ACC112 (cell line): ENCODE measurements at regions not wholly inside any gene's neighbourhood (a gene's known extent, or its start where the extent isn't known, plus 50 kb on each side); places are given as distances from the start of the nearest gene placed in this dataset.

Source experiments
- H2AFZ ChIP-seq: fragments of 200-600 bp; sonication (generic); one replicate; pipeline ENCODE4 v1.6.0; 2017; ENCODE audit warnings: antibody characterized with exemption, low read length; ENCODE audit not compliant: unreplicated experiment
- H3K27ac ChIP-seq: fragments of 200-600 bp; sonication (generic); 2 replicates; pipeline ENCODE4 v1.5.1; 2014; ENCODE audit warnings: low read depth, mild to moderate bottlenecking, antibody characterized with exemption, low read length, moderate library complexity
- H3K27me3 ChIP-seq: fragments of 200-600 bp; sonication (generic); 2 replicates; pipeline ENCODE4 v1.6.1; 2014; ENCODE audit warnings: mild to moderate bottlenecking, antibody characterized with exemption, low read length, moderate library complexity, mixed read lengths; ENCODE audit not compliant: insufficient read depth
- H3K36me3 ChIP-seq: fragments of 200-600 bp; sonication (generic); 2 replicates; pipeline ENCODE4 v1.6.1; 2016; ENCODE audit warnings: mild to moderate bottlenecking, antibody characterized with exemption, low read length, moderate library complexity, mixed read lengths; ENCODE audit not compliant: insufficient read depth
- H3K4me1 ChIP-seq: fragments of 200-600 bp; sonication (generic); one replicate; pipeline ENCODE4 v1.6.1; 2016; ENCODE audit warnings: low read length, mixed read lengths; ENCODE audit not compliant: insufficient read depth, unreplicated experiment, control insufficient read depth
- H3K4me3 ChIP-seq: fragments of 200-600 bp; sonication (generic); 2 replicates; pipeline ENCODE4 v1.5.1; 2014; ENCODE audit warnings: mild to moderate bottlenecking, low read depth, low read length
- H3K79me2 ChIP-seq: fragments of 200-600 bp; sonication (generic); one replicate; pipeline ENCODE4 v1.6.0; 2016; ENCODE audit warnings: low read length; ENCODE audit not compliant: control insufficient read depth, unreplicated experiment, insufficient read depth

DNA sequence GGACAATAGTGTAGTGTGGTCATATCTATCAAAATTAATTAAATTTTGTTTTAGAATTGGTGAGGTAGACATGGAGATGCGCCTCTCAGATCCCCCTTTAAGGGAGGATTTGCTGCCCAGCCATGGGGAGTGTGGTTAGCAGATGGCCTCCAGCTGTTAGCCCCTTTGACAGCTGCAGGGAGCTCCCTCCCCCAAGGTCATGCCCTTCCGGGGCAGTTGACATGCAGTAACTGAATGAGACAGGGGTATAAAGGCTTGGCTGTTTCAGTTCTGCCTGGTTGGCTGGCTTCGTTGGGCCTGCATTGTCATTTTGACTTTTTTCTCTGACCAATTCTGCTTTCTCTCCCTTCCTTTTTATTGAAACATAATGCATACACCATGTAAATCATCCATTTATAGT is 291.5 kb upstream of the SRRM4 start:
- Histone ChIP-seq H3K4me3 (no peak overlapping the region), H3K79me2 (no peaks in the 10 kb centered on the region), H3K4me1 (no peaks in the 10 kb centered on the region), H3K27ac (no peak overlapping the region), H3K36me3 (no peaks in the 10 kb centered on the region), H3K27me3 (no peaks in the 10 kb centered on the region), H2AFZ (no peak overlapping the region)

DNA sequence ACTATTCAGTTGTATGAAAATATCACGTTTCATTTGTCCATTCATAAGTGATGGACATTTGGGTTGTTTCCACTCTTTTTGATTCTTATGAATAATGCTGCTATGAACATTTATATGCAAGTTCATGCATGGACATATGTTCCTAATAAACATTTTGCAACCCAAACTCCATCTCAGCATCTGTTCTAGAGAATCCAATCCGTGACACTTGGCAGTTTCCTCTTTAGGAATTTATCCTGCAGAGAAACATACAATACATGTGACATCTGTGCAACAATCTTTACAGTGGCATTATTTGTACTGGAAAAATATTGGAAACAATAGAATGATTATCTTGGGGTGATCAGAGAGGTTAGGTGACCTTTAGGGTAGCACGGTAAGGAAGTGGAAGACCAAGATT is 290.8 kb upstream of the SRRM4 start:
- Histone ChIP-seq H3K27ac (no peak overlapping the region), H3K27me3 (no peaks in the 10 kb centered on the region), H3K4me3 (no peak overlapping the region), H3K79me2 (no peaks in the 10 kb centered on the region), H2AFZ (no peak overlapping the region), H3K4me1 (no peaks in the 10 kb centered on the region), H3K36me3 (no peaks in the 10 kb centered on the region)

DNA sequence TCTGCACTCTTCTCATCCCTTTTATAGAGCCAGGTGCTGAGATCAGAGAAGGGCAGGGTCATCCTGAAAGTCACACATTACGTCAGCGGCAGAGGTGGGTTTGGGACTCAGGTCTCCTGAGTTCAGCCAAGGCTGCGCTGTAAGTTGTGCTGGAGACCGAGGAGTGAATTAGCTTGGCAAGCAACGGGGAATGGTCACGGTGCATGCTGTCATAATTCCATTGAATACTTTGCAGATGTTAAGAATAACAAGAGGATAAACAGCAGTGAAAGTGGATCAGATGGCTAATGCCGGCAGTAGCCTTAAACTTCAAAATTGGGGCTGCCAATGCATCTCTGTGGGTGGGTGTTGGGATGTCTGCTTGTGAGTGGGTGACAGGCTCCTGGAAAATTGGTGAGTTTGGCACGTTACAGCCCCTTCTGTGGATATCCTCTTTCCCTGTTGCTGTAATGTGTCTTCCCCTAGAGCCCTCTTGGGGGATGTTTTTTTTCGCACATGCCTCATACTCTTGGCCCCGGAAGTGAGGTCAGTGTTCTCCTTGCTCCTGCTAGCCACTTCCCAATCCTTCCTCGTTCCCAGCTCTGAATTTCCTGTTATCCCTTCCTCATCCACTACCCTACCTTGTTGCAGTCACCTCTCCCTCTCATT is 287.1 kb upstream of the SRRM4 start:
- Histone ChIP-seq H3K36me3 (no peaks in the 10 kb centered on the region), H3K4me3 (no peak overlapping the region), H3K27ac (no peak overlapping the region), H2AFZ (no peak overlapping the region), H3K4me1 (no peaks in the 10 kb centered on the region), H3K79me2 (no peaks in the 10 kb centered on the region), H3K27me3 (no peaks in the 10 kb centered on the region)

DNA sequence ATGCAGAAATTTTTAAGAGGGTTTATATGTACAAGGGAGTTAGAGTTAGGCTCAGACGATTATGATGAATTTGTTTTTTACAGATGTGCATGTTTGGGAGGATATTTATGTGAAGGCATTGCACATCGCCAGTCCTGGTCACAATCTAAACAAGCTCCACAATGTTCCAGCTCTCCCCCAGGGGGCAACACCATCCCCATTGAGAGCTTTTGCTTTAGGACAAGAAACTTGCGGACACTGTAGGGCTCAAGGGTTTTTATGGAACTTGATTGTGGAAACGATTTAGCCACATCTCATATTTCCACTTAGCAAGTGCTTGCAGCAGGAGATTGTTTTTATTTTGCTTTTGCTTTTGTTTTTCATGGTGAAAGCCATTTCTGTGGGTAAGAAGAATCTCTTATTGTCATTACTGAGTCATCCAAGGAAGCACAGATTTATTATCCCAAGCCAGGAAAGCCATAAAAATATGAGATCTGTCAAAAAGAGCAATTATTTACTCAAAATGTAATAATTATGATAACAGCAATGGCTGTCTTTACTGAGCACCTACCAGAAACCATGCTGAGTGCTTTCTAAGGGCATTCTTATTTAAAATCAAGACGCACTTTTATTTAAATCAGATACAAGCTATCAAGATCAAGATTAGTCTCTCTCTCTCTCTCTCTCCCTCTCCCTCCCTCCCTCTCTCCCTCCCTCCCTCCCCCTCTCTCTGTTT is 276.7 kb upstream of the SRRM4 start:
- H3K4me1 ChIP-seq: no peaks in the 10 kb centered on the region

DNA sequence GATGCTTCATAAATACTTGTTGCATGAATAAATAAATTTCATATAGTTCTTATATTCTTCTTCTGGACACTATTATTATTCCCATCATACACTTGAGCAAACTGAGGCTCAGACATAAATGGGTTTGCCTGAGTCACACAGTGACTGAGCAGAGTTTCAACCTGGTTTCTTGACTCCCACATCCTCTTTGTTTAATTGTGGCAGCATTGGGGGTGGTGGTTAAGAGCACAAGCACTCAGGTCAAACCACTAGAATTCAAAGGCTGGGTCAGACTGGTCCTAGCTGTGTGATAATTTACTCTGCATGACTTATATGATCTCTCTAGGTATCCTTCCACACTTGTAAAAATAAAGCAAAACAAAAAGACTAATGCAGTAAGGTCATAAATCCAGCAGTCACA is 274.9 kb upstream of the SRRM4 start:
- Histone ChIP-seq H3K27ac (no peak overlapping the region), H3K36me3 (no peaks in the 10 kb centered on the region), H3K79me2 (no peaks in the 10 kb centered on the region), H3K27me3 (no peaks in the 10 kb centered on the region), H2AFZ (no peak overlapping the region), H3K4me3 (no peak overlapping the region), H3K4me1 (no peaks in the 10 kb centered on the region)

More for the DNA sequence above, 276.7 kb upstream of the SRRM4 start:
- no peak overlapping the region for H2AFZ ChIP-seq
- no peak overlapping the region for H3K4me3 ChIP-seq
- H3K79me2 ChIP-seq: no peaks in the 10 kb centered on the region
- H3K27ac ChIP-seq: no peak overlapping the region
- no peaks in the 10 kb centered on the region for H3K27me3 ChIP-seq
- H3K36me3 ChIP-seq: no peaks in the 10 kb centered on the region

DNA sequence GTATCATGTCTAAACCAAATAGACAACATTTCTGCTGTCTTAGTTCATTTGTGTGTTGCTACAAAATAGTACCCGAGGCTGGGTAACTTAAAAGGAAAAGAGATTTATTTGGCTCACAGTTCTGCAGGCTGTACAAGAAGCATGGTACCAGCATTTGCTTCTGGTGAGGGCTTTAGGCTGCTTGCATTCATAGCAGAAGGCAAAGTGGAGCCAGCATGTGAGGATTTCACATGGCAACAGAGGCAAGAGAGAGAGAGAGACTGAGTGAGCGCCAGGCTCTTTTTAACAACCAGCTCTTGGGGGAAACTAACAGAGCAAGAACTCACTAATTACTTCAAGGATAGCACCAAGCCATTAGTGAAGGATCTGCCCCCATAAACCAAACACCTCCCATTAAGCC is 271.4 kb upstream of the SRRM4 start:
- Histone ChIP-seq H3K79me2 (no peaks in the 10 kb centered on the region), H3K27me3 (no peaks in the 10 kb centered on the region), H2AFZ (no peak overlapping the region), H3K36me3 (no peaks in the 10 kb centered on the region), H3K27ac (no peak overlapping the region), H3K4me1 (no peaks in the 10 kb centered on the region), H3K4me3 (no peak overlapping the region)

DNA sequence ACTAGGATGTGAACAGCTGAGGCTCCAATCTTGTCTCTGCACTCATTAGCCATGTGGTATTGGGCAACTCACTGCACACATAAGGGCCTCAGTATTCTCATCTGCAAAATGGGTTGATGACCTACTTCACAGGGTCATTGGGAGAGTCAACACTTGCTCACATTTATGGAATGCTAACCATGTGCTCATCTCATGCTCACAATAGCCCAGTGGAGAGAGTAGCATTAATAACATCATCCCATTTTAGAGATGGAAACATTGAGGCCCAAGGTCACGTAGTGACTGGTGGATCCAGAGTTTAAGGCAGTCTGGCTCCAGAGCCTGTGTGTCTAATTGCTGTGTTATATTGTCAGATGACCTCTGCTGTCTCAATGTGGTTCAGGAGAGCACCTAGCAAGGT is 270.2 kb upstream of the SRRM4 start:
- no peak overlapping the region for H2AFZ ChIP-seq
- no peak overlapping the region for H3K4me3 ChIP-seq
- H3K27ac ChIP-seq: no peak overlapping the region
- H3K79me2 ChIP-seq: no peaks in the 10 kb centered on the region
- no peaks in the 10 kb centered on the region for H3K4me1 ChIP-seq
- H3K27me3 ChIP-seq: no peaks in the 10 kb centered on the region
- H3K36me3 ChIP-seq: no peaks in the 10 kb centered on the region

DNA sequence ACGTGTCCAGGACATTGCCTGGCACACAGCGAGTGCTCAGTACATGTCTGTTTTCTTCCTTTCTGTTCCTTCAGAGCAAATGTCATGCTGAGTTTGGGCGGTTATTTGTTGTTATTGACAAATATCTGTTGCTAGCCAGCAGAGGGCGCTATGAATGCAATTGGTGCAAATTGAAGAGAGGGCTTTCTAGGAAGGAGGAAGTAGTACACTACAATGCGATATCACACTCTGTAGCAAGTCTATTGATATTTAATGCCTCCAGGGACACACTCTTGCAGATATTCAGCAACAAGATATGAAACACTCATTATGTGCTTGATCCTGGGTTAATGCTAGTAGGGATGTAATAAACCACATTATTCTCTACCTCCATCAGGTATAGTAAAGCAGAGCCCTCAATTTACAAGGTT is 267.3 kb upstream of the SRRM4 start:
- Histone ChIP-seq H3K27ac (no peak overlapping the region), H3K4me1 (no peaks in the 10 kb centered on the region), H2AFZ (no peak overlapping the region), H3K4me3 (no peak overlapping the region), H3K27me3 (no peaks in the 10 kb centered on the region), H3K79me2 (no peaks in the 10 kb centered on the region), H3K36me3 (no peaks in the 10 kb centered on the region)

DNA sequence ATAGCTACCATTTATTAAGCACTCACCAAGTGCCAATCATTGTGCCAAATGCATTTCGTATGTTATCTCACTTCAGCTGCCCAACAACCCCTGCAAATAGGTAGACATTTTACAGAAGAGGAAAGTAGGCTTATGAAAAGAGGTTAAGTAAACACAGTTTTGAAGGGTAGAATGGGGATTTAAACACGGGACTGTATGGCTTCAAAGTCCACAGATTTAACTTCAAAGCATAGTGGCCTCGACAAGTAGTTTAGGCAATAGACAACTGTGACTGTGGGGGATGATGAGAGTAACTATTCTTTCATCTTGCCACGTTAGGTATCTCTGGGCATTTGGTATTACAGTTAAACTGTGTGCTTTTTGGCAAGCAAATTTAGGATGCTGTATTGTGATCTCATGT is 266.8 kb upstream of the SRRM4 start:
- Histone ChIP-seq H3K79me2 (no peaks in the 10 kb centered on the region), H3K4me1 (no peaks in the 10 kb centered on the region), H3K27ac (no peak overlapping the region), H3K27me3 (no peaks in the 10 kb centered on the region), H3K36me3 (no peaks in the 10 kb centered on the region), H2AFZ (no peak overlapping the region), H3K4me3 (no peak overlapping the region)

DNA sequence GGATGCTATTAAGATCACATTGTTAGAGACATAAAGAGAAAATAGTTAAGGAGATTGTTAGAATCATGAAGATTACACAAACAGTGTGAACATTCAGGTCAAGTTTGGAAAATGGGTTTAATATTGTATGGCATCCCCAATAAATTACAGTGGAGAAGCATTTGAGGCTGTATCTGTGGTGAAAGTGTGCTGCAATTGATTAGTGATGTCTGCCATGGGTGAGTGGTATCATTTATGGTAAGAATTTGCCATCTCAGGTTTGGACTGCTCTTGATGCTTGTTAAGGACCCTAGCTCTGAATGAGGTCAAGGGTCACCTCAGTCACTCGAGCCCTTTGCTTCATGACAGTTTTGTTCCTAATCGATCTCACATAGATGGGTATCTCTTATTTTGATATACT is 265.7 kb upstream of the SRRM4 start:
- no peaks in the 10 kb centered on the region for H3K4me1 ChIP-seq
- no peaks in the 10 kb centered on the region for H3K79me2 ChIP-seq
- no peak overlapping the region for H3K4me3 ChIP-seq
- H3K36me3 ChIP-seq: no peaks in the 10 kb centered on the region
- no peak overlapping the region for H3K27ac ChIP-seq
- H2AFZ ChIP-seq: no peak overlapping the region
- no peaks in the 10 kb centered on the region for H3K27me3 ChIP-seq

DNA sequence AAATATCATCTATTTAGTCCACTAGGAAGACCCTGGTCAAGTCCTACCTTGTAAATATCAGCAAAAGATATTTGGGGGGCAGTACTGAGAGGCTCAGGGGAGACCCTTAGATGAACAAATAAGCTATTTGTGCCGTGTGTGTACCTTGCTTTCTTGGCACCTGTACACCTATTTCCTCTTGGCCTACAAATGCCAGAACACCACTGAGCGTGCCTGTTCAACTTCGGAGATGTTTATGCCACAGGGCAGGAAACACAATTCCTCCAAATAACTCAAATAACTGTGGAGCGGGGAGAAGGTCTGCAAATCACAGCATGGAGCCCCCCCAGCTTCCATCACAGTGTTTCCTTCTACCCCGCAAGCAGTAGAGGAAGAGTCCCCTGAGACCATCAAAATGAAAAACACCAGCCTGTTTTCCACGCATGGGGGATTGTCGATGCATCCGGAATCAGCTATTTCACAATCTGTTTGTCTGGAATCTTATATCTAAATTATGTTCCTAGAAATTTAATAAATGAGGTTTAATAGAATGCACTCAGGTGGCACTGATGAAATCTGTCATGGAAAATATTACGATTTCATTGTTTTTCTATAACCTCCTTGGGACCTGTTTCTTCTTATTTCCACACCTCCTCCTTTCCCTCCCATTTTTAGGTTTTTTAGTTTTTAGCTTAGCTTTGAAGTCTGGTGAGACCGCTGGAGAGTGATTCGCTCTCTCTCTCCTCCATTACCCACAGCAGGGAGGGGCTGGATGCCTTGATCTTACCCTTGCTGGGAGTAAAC is 254.0 kb upstream of the SRRM4 start:
- no peak overlapping the region for H2AFZ ChIP-seq
- no peaks in the 10 kb centered on the region for H3K79me2 ChIP-seq
- H3K27ac ChIP-seq: no peak overlapping the region
- H3K27me3 ChIP-seq: no peaks in the 10 kb centered on the region
- H3K4me3 ChIP-seq: no peak overlapping the region
- no peaks in the 10 kb centered on the region for H3K4me1 ChIP-seq
- H3K36me3 ChIP-seq: no peaks in the 10 kb centered on the region
